HCT116 (cell line): ENCODE measurements at regions not wholly inside any gene's neighbourhood (a gene's known extent, or its start where the extent isn't known, plus 50 kb on each side); places are given as distances from the start of the nearest gene placed in this dataset.

Source experiments
- ATAC-seq: fragments of 200-7000 bp; cut with Tn5 transposase; 2 replicates; pipeline ENCODE4 v1.9.1; 2020; ENCODE audit warnings: mild to moderate bottlenecking, moderate library complexity
- BruUV-seq: library from RNA; stranded (reverse); fragments of 400-500 nt; replicated peaks from 2 replicates; lab custom pipeline; 2021; lab: Mats Ljungman, UMichigan
- CTCF ChIA-PET: fragments of 300-600 bp; sonication (Branson Sonifier 250); formaldehyde crosslinking; loops from one replicate; lab custom pipeline; 2021; ENCODE audit warnings: antibody characterized with exemption; lab: Charles Lee
- POLR2A ChIA-PET: fragments of 300-600, 350-600 bp; sonication (Branson Sonifier 250); formaldehyde crosslinking; loops from one replicate; lab custom pipeline; 2021; ENCODE audit warnings: antibody characterized with exemption; lab: Charles Lee
- RAD21 ChIA-PET, 2 experiments: fragments of 300-600 bp; sonication (Branson Sonifier 250); formaldehyde crosslinking; loops; one replicate each; lab custom pipeline; 2023; ENCODE audit warnings: low total read pairs in 2 of 2; ENCODE audit not compliant: uncharacterized antibody in 2 of 2, unreplicated experiment in 2 of 2, low non-redundant PET in 1 of 2; lab: Charles Lee
- DNase-seq: peaks from one replicate; pipeline ENCODE4 v3.0.0-alpha.2; 2010; ENCODE audit warnings: low read depth, low spot score
- H2AFZ ChIP-seq: fragments of 200-600 bp; shearing (Covaris generic), sonication (generic); 2 replicates; pipeline ENCODE4 v1.6.1; 2017; ENCODE audit warnings: low read depth, mixed run types, mixed read lengths, antibody characterized with exemption, low read length; ENCODE audit not compliant: poor library complexity, severe bottlenecking
- H3K27ac ChIP-seq: 2 replicates; pipeline ENCODE4 v1.5.1; 2012; ENCODE audit warnings: low read depth, low read length
- H3K27me3 ChIP-seq: fragments of 200-600 bp; sonication (generic); 2 replicates; pipeline ENCODE4 v1.6.1; 2016; ENCODE audit warnings: mixed run types, low read length, mixed read lengths; ENCODE audit not compliant: insufficient read depth
- H3K36me3 ChIP-seq, 2 experiments: fragments of 200-500 bp in 1 of 2; fragments of 200-600 bp in 1 of 2; sonication (Bioruptor generic) in 1 of 2; sonication (generic) in 1 of 2; 2 replicates each; pipeline versions ENCODE4 v1.5.1 to v1.6.1; 2014 to 2016; ENCODE audit warnings: low read length in 2 of 2, inconsistent platforms in 1 of 2, mixed read lengths in 1 of 2, mixed run types in 1 of 2; ENCODE audit not compliant: insufficient read depth in 2 of 2, control insufficient read depth in 1 of 2
- H3K4me1 ChIP-seq, 2 experiments: fragments of 200-600 bp in 1 of 2; sonication (generic) in 1 of 2; 2 replicates each; pipeline versions ENCODE4 v1.5.1 to v1.6.1; 2012 to 2017; ENCODE audit warnings: low read length in 2 of 2, inconsistent platforms in 1 of 2, mild to moderate bottlenecking in 1 of 2, mixed read lengths in 1 of 2, mixed run types in 1 of 2, moderate library complexity in 1 of 2; ENCODE audit not compliant: insufficient read depth in 2 of 2, control insufficient read depth in 1 of 2
- H3K4me2 ChIP-seq: fragments of 200-600 bp; sonication (generic); 2 replicates; pipeline ENCODE4 v1.6.1; 2017; ENCODE audit warnings: mixed run types, low read length, mixed read lengths
- H3K4me3 ChIP-seq, 2 experiments: fragments of 200-600 bp in 1 of 2; sonication (generic) in 1 of 2; replicated peaks in 1 of 2; 2 replicates each; pipeline ENCODE4 v1.5.1; 2011 to 2016; ENCODE audit warnings: low read length in 2 of 2, control low read depth in 1 of 2, low read depth in 1 of 2, mild to moderate bottlenecking in 1 of 2, mixed read lengths in 1 of 2, mixed run types in 1 of 2
- H3K79me2 ChIP-seq: fragments of 200-600 bp; sonication (generic); 2 replicates; pipeline ENCODE4 v1.6.1; 2017; ENCODE audit warnings: mild to moderate bottlenecking, mixed run types, low read length, moderate library complexity, mixed read lengths; ENCODE audit not compliant: insufficient read depth
- H3K9ac ChIP-seq: fragments of 200-600 bp; sonication (generic); 2 replicates; pipeline ENCODE4 v1.6.1; 2016; ENCODE audit warnings: low read length, mixed read lengths
- H3K9me2 ChIP-seq: fragments of 200-600 bp; sonication (generic), shearing (Covaris generic); 2 replicates; pipeline ENCODE4 v1.6.1; 2017; ENCODE audit warnings: mixed run types, mild to moderate bottlenecking, moderate library complexity; ENCODE audit not compliant: insufficient read depth
- H3K9me3 ChIP-seq, 2 experiments: fragments of 200-500 bp in 1 of 2; fragments of 200-600 bp in 1 of 2; sonication (Bioruptor generic) in 1 of 2; sonication (generic) in 1 of 2; 2 replicates each; pipeline ENCODE4 v1.6.1; 2014 to 2017; ENCODE audit warnings: low read length in 2 of 2, mixed read lengths in 2 of 2, inconsistent platforms in 1 of 2, low read depth in 1 of 2, mild to moderate bottlenecking in 1 of 2, mixed run types in 1 of 2, moderate library complexity in 1 of 2; ENCODE audit not compliant: control insufficient read depth in 1 of 2, insufficient read depth in 1 of 2
- H4K20me1 ChIP-seq: fragments of 200-600 bp; sonication (generic), shearing (Covaris generic); 2 replicates; pipeline ENCODE4 v1.6.1; 2017; ENCODE audit warnings: mixed run types, mild to moderate bottlenecking, moderate library complexity; ENCODE audit not compliant: insufficient read depth
- CEBPB ChIP-seq: IDR thresholded peaks from 2 replicates; pipeline ENCODE4 v1.6.1; 2012; ENCODE audit warnings: low read depth
- EGR1 ChIP-seq: IDR thresholded peaks from 2 replicates; pipeline ENCODE4 v1.6.1; 2012; ENCODE audit warnings: low read depth
- ELF1 ChIP-seq: IDR thresholded peaks from 2 replicates; pipeline ENCODE4 v1.6.1; 2012; ENCODE audit warnings: low read depth, borderline replicate concordance
- EZH2 ChIP-seq: fragments of 200-600 bp; sonication (generic); IDR thresholded peaks from 2 replicates; pipeline ENCODE4 v1.6.1; 2017; ENCODE audit warnings: antibody characterized with exemption, mixed run types
- EZH2phosphoT487 ChIP-seq: fragments of 200-600 bp; IDR thresholded peaks from 2 replicates; pipeline ENCODE4 v1.6.1; 2018; ENCODE audit warnings: antibody characterized with exemption, borderline replicate concordance
- MAX ChIP-seq: IDR thresholded peaks from 2 replicates; pipeline ENCODE4 v1.6.1; 2012
- POLR2A ChIP-seq: IDR thresholded peaks from 2 replicates; pipeline ENCODE4 v1.7.0; 2011; ENCODE audit warnings: borderline replicate concordance; ENCODE audit not compliant: insufficient read depth, insufficient read length; ENCODE audit errors: extremely low read depth
- RAD21 ChIP-seq: IDR thresholded peaks from 2 replicates; pipeline ENCODE4 v1.6.1; 2012; ENCODE audit warnings: low read depth, mild to moderate bottlenecking
- REST ChIP-seq: IDR thresholded peaks from 2 replicates; pipeline ENCODE4 v1.6.1; 2012; ENCODE audit warnings: low read depth
- intact Hi-C: fragments of 100-400 bp; cut with micrococcal nuclease; formaldehyde crosslinking; loops from 2 replicates; pipeline ENCODE4 v1.10.0; 2022

- no peaks in the 10 kb centered on the region for H3K36me3 ChIP-seq
- ATAC-seq: no peak
- ChIA-PET POLR2A (no interaction called here), RAD21 (no interaction called here), CTCF (no interaction called here)
- no peak for DNase-seq
- H3K27me3 ChIP-seq: no peaks in the 10 kb centered on the region
- H4K20me1 ChIP-seq: no peaks in the 10 kb centered on the region
- no peaks in the 10 kb centered on the region for H3K79me2 ChIP-seq
- no peak overlapping the region for H2AFZ ChIP-seq
- peaks cover 3 to 33% of the 10 kb centered on the region in 2 experiments; a peak in 2 of 4 replicates for H3K9me3 ChIP-seq
- no peak overlapping the region for H3K4me2 ChIP-seq
- intact Hi-C loops: no loop called here
- no peak overlapping the region for H3K27ac ChIP-seq
- no TSS peak for BruUV-seq
- no peak for TF ChIP-seq EGR1
- TF ChIP-seq CEBPB: no peak
- no peak for TF ChIP-seq POLR2A
- TF ChIP-seq REST: no peak
- H3K4me1 ChIP-seq: no peaks in the 10 kb centered on the region
- H3K9me2 ChIP-seq: no peaks in the 10 kb centered on the region
- no peak overlapping the region for H3K9ac ChIP-seq
- no peak overlapping the region for H3K4me3 ChIP-seq
Measured at GRCh38 chr14:84312551-84312950, 1217.4 kb upstream of the FLRT2 start.

- no TSS peak for BruUV-seq
- TF ChIP-seq POLR2A: no peak
- no peak for TF ChIP-seq ELF1
- no peak for TF ChIP-seq EZH2phosphoT487
- TF ChIP-seq MAX: no peak
- no peak for TF ChIP-seq EZH2
- TF ChIP-seq RAD21: no peak
- TF ChIP-seq, all 23 proteins: peak for 0
- H3K9ac ChIP-seq: no peak overlapping the region
- no peaks in the 10 kb centered on the region for H3K4me1 ChIP-seq
- POLR2A ChIA-PET: no interaction called here
- CTCF ChIA-PET: no interaction called here
- H3K9me2 ChIP-seq: no peaks in the 10 kb centered on the region
- DNase-seq (no peak), ATAC-seq (no peak)
- RAD21 ChIA-PET: no interaction called here
- no peak overlapping the region for H3K27ac ChIP-seq
- peaks cover 3 to 7% of the 10 kb centered on the region in 2 experiments; a peak in 2 of 4 replicates for H3K9me3 ChIP-seq
- no peaks in the 10 kb centered on the region for H3K27me3 ChIP-seq
- no peaks in the 10 kb centered on the region for H4K20me1 ChIP-seq
- H3K36me3 ChIP-seq: no peaks in the 10 kb centered on the region
- H3K4me2 ChIP-seq: no peak overlapping the region
- intact Hi-C loops: no loop called here
- no peaks in the 10 kb centered on the region for H3K79me2 ChIP-seq
- H2AFZ ChIP-seq: no peak overlapping the region
- no peak overlapping the region for H3K4me3 ChIP-seq
Measured at GRCh38 chr14:84323450-84323849, 1206.5 kb upstream of the FLRT2 start.
